ENCODE measurements at regions not wholly inside any gene's neighbourhood (a gene's known extent, or its start where the extent isn't known, plus 50 kb on each side); places are given as distances from the start of the nearest gene placed in this dataset.

DNA sequence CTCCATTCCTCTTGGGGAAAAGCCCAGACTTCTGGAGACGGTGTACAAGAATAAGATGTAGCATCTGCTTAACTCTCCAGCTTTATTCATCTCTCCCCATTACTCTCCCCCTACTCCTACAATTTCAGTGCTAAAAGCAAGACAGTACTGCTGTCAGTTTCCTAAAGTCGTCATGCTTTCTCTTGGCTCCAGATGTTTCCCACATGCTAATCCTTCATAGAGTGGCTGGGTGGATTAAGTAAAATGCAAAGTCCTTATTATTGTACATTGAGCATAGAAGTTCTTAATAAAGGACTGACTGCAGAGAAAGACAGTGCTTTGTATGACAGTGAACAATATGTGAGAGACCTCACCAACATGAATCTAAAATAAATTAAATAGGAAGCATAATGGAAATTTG, 142.2 kb upstream of the UBASH3B start:
- no peak for TF ChIP-seq EZH2phosphoT487 (IDR thresholded peaks at IDR 0.05; ENCODE audit: low read length)
- TF ChIP-seq CTCF (IDR thresholded peaks at IDR 0.05; ENCODE audit: low read length) = no peak
- TF ChIP-seq EZH2 (optimal IDR thresholded peaks at IDR 0.05; ENCODE audit: low read depth, low read length) = no peak
